Rectal smooth muscle tissue (tissue), 1 donor: ENCODE measurements at regions not wholly inside any gene's neighbourhood (a gene's known extent, or its start where the extent isn't known, plus 50 kb on each side); places are given as distances from the start of the nearest gene placed in this dataset.

Source experiments
- H3K27ac ChIP-seq: one replicate; pipeline ENCODE4 v1.7.0; 2013; ENCODE audit warnings: low read depth, low read length, inconsistent platforms
- H3K27me3 ChIP-seq: one replicate; pipeline ENCODE4 v1.7.0; 2013; ENCODE audit warnings: low read length; ENCODE audit not compliant: control insufficient read depth, insufficient read depth
- H3K36me3 ChIP-seq: one replicate; pipeline ENCODE4 v1.7.0; 2013; ENCODE audit warnings: low read length; ENCODE audit not compliant: control insufficient read depth, insufficient read depth
- H3K4me1 ChIP-seq: one replicate; pipeline ENCODE4 v1.7.0; 2013; ENCODE audit warnings: low read length; ENCODE audit not compliant: control insufficient read depth, insufficient read depth
- H3K4me3 ChIP-seq: one replicate; pipeline ENCODE4 v1.7.0; 2013; ENCODE audit warnings: low read length
- H3K9ac ChIP-seq: one replicate; pipeline ENCODE4 v1.7.0; 2013; ENCODE audit warnings: low read length

DNA sequence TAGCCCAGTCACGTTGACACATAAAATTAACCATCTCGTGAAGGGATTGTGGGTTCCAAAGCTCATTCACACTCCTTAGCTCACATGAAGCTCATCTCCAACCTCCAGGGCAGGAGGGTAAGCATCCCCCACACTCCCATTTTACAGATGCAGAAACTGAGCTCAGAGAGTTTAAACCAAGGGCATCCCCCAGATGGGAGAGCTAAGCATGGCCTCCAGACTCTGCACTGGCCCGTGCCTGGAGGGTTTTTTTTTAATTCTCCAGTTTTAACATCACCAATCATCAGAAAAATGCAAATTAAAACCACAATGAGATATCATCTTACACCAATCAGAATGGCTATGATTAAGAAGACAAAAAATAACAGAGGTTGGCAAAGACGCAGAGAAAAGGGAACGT, 53.3 kb upstream of the TCF7L2 start:
- H3K27ac ChIP-seq = no peak overlapping the region
- H3K4me3 ChIP-seq = no peak overlapping the region
- H3K27me3 ChIP-seq = no peaks in the 10 kb centered on the region
- H3K9ac ChIP-seq = no peak overlapping the region
- H3K36me3 ChIP-seq = no peaks in the 10 kb centered on the region
- no peaks in the 10 kb centered on the region for H3K4me1 ChIP-seq

DNA sequence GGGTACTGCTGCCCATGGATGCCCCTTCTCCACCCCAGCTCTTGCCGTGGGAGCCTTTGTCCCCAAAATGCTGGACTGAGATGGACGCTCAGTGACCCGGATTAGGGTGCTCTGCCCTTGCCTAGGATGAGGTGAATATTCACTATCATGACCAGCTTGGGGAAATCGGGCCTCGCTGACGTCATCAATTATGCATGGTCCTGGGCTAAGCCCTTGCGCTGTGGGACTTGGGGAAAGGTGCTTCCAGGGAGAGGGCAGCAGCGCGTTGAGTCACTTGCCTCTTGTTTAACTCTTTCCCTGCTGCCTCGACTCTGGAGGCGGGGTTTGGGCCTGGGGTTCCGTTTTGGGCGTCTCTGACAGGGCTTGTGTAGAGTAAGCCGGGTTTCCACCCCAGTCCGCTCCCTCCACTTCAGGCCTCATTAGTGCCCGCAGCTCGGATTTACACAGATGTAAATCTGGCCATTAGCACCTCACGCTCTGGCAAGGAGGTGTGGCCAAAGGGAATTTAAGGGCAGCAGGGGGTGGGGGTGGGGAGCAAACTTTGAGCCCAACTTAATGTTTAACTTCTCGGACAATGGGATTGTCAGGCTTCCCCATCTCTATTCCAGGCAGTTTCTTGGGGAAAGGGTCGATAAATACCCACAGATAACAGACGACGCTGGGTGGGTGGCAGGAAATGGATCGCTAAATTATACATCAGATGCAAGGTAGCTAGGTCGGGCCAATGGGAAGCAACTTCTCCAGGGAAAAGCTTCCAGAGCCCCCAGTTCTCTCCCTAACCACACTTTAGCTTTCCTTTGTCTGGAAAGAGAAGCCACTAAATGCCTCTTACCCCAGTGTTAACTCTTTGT, 51.3 kb upstream of the TCF7L2 start:
- no peak overlapping the region for H3K27ac ChIP-seq
- H3K9ac ChIP-seq = no peak overlapping the region
- H3K36me3 ChIP-seq = no peaks in the 10 kb centered on the region
- peak overlapping the region; percentile 46 for H3K4me3 ChIP-seq
- H3K4me1 ChIP-seq = no peaks in the 10 kb centered on the region
- H3K27me3 ChIP-seq = no peaks in the 10 kb centered on the region

DNA sequence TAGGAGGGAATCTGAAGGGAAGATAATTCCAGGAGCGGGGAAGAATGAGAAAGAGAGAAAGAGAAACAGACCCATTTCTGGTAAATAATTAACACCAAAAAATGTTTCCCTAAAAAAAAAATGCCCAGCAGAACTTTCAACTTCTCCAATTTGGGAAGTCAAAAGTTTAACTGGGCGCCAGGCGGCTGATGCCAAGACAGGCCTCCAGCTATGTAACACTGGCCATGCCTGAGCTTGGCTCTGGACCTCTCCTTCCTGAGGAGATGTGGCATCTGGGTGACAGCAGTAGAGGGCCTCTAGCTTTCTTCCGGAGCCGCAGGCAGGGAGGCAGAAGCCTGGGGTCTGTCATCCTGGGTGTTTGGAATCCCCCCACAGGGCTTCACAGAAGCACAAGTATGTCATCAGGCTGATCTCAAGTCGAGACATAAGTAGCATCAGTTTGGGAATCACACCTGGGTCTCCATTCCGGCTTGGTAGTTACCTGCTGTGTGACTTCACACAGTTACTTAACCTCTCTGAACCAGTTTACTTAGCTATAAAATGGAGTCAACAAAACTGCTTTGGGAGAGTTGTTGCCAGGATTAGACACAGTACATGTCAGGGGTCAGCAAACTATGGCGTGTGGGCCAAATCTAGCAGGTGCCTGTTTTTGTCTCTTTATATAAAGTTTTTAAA, 50.5 kb upstream of the TCF7L2 start:
- Histone ChIP-seq H3K36me3 (no peaks in the 10 kb centered on the region), H3K27me3 (no peaks in the 10 kb centered on the region), H3K9ac (no peak overlapping the region), H3K27ac (no peak overlapping the region), H3K4me3 (no peak overlapping the region), H3K4me1 (no peaks in the 10 kb centered on the region)
